Pancreas (tissue), 10 donors: ENCODE measurements at regions not wholly inside any gene's neighbourhood (a gene's known extent, or its start where the extent isn't known, plus 50 kb on each side); places are given as distances from the start of the nearest gene placed in this dataset.

ENCODE experiments used
- ATAC-seq, 4 donors: fragments of 200-7000 bp; cut with Tn5 transposase; one replicate each; pipeline versions ENCODE4 v1.8.0 to v1.9.1; 2020; ENCODE audit warnings: mild to moderate bottlenecking in 4 of 4, moderate library complexity in 4 of 4
- DNase-seq, 6 donors: peaks; one replicate each; pipeline ENCODE4 v3.0.0-alpha.2; 2020
- FAIRE-seq: peaks from 2 replicates; lab custom pipeline; 2012; peaks lifted over from hg19 to GRCh38; lab: Jason Lieb, UNC
- H3K27ac ChIP-seq, 4 donors: fragments of 200-600 bp; sonication (generic); 1 replicate in 3 of 4; 2 replicates in 1 of 4; pipeline versions ENCODE4 v1.5.0 to v1.8.0; 2020
- H3K27me3 ChIP-seq, 4 donors: fragments of 200-600 bp; one replicate each; pipeline ENCODE4 v1.8.0; 2021
- H3K36me3 ChIP-seq, 3 donors: fragments of 200-600 bp; sonication (generic) in 1 of 3; one replicate each; pipeline versions ENCODE4 v1.5.0 to v1.8.0; 2020 to 2021
- H3K4me1 ChIP-seq, 3 donors: fragments of 200-600 bp; one replicate each; pipeline ENCODE4 v1.8.0; 2021
- H3K4me3 ChIP-seq, 4 donors: fragments of 200-600 bp; sonication (generic) in 2 of 4; one replicate each; pipeline versions ENCODE4 v1.5.0 to v1.8.0; 2020 to 2021
- H3K9me3 ChIP-seq, 4 donors: fragments of 200-600 bp; one replicate each; pipeline ENCODE4 v1.8.0; 2021
- CTCF ChIP-seq, 4 donors: fragments of 200-600 bp; sonication (generic) in 3 of 4; IDR thresholded peaks; one replicate each; pipeline versions ENCODE4 v1.5.0 to v1.8.0; 2021; ENCODE audit warnings: antibody characterized with exemption in 4 of 4
- WGBS, 2 donors: extraction: QIAGEN DNeasy Blood & Tissue Kit; methylation state at CpG; one replicate each; pipeline ENCODE4 v1.1.7; 2013; 5-methylcytosine and 5-hydroxymethylcytosine counted together
- intact Hi-C, 3 donors: fragments of 100-400 bp; cut with DNase I; formaldehyde crosslinking; loops; one replicate each; pipeline versions ENCODE4 v1.11.1 to v1.14.2; 2022
- donor health status: healthy with polysubstance abuse.
- donor health status: DM: no; HTN: no; CAD: no; lungs with moderate emphysema.
- donor health status: DM: no; HTN: no; CAD: no.
- donor health status: control.
- donor health status: control.
- donor health status: Bipolar disorder and iron deficiency.
- donor health status: DM: yes; HTN: yes; CAD: no.
- donor health status: DM: no; HTN: no; CAD: no.
- donor health status: DM: no; HTN: no; CAD: no.
- donor health status: DM: yes; HTN: yes; CAD: no.

GRCh38 chr2:64391940-64392339, 62.0 kb upstream of the LGALSL start:
- Histone ChIP-seq H3K27me3 (no peaks in the 10 kb centered on the region), H3K4me3 (no peak overlapping the region), H3K27ac (no peak overlapping the region), H3K4me1 (no peaks in the 10 kb centered on the region), H3K36me3 (no peaks in the 10 kb centered on the region), H3K9me3 (no peaks in the 10 kb centered on the region)
- no peak for ATAC-seq
- WGBS, 2 donors: 79 to 83% methylated on average over 1 of the region's 1 CpG
- TF ChIP-seq CTCF (IDR thresholded peaks at IDR 0.05): no peak
- DNase-seq: no peak
- intact Hi-C loops: no loop called here
- FAIRE-seq: no peak

- no peak overlapping the region for H3K4me3 ChIP-seq
- H3K4me1 ChIP-seq: no peaks in the 10 kb centered on the region
- FAIRE-seq (no peak), ATAC-seq (no peak), DNase-seq (no peak)
- H3K27ac ChIP-seq: no peak overlapping the region
- H3K9me3 ChIP-seq: no peaks in the 10 kb centered on the region
- TF ChIP-seq CTCF (IDR thresholded peaks at IDR 0.05): no peak
- WGBS, 2 donors: 92 to 96% methylated on average over 2 of the region's 2 CpGs
- intact Hi-C loops: no loop called here
- no peaks in the 10 kb centered on the region for H3K27me3 ChIP-seq
- no peaks in the 10 kb centered on the region for H3K36me3 ChIP-seq
Measured at GRCh38 chr2:64392529-64392928, 61.4 kb upstream of the LGALSL start.

GRCh38 chr2:64393383-64394010, 60.5 kb upstream of the LGALSL start:
- no peak for DNase-seq
- TF ChIP-seq CTCF (IDR thresholded peaks at IDR 0.05): no peak
- no peaks in the 10 kb centered on the region for H3K36me3 ChIP-seq
- intact Hi-C loops: no loop called here
- no peaks in the 10 kb centered on the region for H3K9me3 ChIP-seq
- no peak for ATAC-seq
- H3K27me3 ChIP-seq: no peaks in the 10 kb centered on the region
- H3K4me3 ChIP-seq: no peak overlapping the region
- H3K27ac ChIP-seq: no peak overlapping the region
- no peak for FAIRE-seq
- no peaks in the 10 kb centered on the region for H3K4me1 ChIP-seq
- WGBS, 2 donors: 92 to 97% methylated on average over 3 of the region's 3 CpGs

- no peaks in the 10 kb centered on the region for H3K9me3 ChIP-seq
- no peak overlapping the region for H3K27ac ChIP-seq
- H3K36me3 ChIP-seq: no peaks in the 10 kb centered on the region
- H3K4me1 ChIP-seq: no peaks in the 10 kb centered on the region
- H3K4me3 ChIP-seq: no peak overlapping the region
- no peak for DNase-seq
- no peak for ATAC-seq
- 93 to 94% methylated on average over 3 of the region's 3 CpGs for WGBS, 2 donors
- no peaks in the 10 kb centered on the region for H3K27me3 ChIP-seq
- no peak for TF ChIP-seq CTCF (IDR thresholded peaks at IDR 0.05)
- no peak for FAIRE-seq
- intact Hi-C loops: no loop called here
Measured at GRCh38 chr2:64394153-64394552, 59.8 kb upstream of the LGALSL start.

- H3K27me3 ChIP-seq: no peaks in the 10 kb centered on the region
- ATAC-seq: no peak
- no peak for TF ChIP-seq CTCF (IDR thresholded peaks at IDR 0.05)
- peaks cover 4 to 11% (median 5%) of the 10 kb centered on the region in 3 donors for H3K4me1 ChIP-seq
- H3K36me3 ChIP-seq: no peaks in the 10 kb centered on the region
- no peaks in the 10 kb centered on the region for H3K9me3 ChIP-seq
- 97 to 98% methylated on average over 5 of the region's 5 CpGs for whole genome bisulfite sequencing, 2 donors
- no peak overlapping the region for H3K27ac ChIP-seq
- DNase-seq: no peak
- intact Hi-C loops: no loop called here
- no peak for FAIRE-seq
- no peak overlapping the region for H3K4me3 ChIP-seq
Measured at GRCh38 chr2:64396001-64396400, 58.0 kb upstream of the LGALSL start.
